HEK293 (cell line): ENCODE measurements at regions not wholly inside any gene's neighbourhood (a gene's known extent, or its start where the extent isn't known, plus 50 kb on each side); places are given as distances from the start of the nearest gene placed in this dataset.

Experiments
- CTCF ChIA-PET: fragments of 350-600 bp; formaldehyde crosslinking; extraction: SDS; loops from one replicate; lab custom pipeline; 2021; ENCODE audit warnings: antibody characterized with exemption; lab: Yijun Ruan, JAX
- POLR2A ChIA-PET: fragments of 300-600 bp; formaldehyde crosslinking; extraction: SDS; loops from one replicate; lab custom pipeline; 2020; ENCODE audit warnings: antibody characterized with exemption, inconsistent platforms; lab: Yijun Ruan, JAX
- H3K27ac ChIP-seq: fragments of 200-500 bp; sonication (Bioruptor generic); 2 replicates; pipeline ENCODE4 v1.5.1; 2014; ENCODE audit warnings: low read depth, low read length, control low read depth, inconsistent platforms; ENCODE audit errors: extremely low read depth
- H3K36me3 ChIP-seq, 2 experiments: fragments of 200-500 bp in 1 of 2; sonication (Bioruptor generic) in 1 of 2; 1 replicate in 1 of 2; 2 replicates in 1 of 2; pipeline ENCODE4 v1.5.1; 2014 to 2017; ENCODE audit warnings: inconsistent platforms in 2 of 2, low read length in 2 of 2; ENCODE audit not compliant: control insufficient read depth in 2 of 2, insufficient read depth in 1 of 2
- H3K4me1 ChIP-seq: fragments of 200-500 bp; sonication (Bioruptor generic); 2 replicates; pipeline ENCODE4 v1.5.1; 2014; ENCODE audit warnings: mild to moderate bottlenecking, low read length, inconsistent platforms; ENCODE audit not compliant: control insufficient read depth, insufficient read depth
- H3K4me3 ChIP-seq: 2 replicates; pipeline ENCODE4 v1.5.1; 2011; ENCODE audit warnings: low read depth, mild to moderate bottlenecking, control low read depth, low read length, moderate library complexity
- H3K9me3 ChIP-seq: fragments of 200-500 bp; sonication (Bioruptor generic); 2 replicates; pipeline ENCODE4 v1.5.1; 2014; ENCODE audit warnings: low read depth, low read length, inconsistent platforms; ENCODE audit not compliant: control insufficient read depth, insufficient read depth
- KLF8 ChIP-seq: fragments of 450-650 bp; formaldehyde crosslinking; IDR thresholded peaks from 2 replicates; pipeline ENCODE4 v1.5.1; 2016; ENCODE audit warnings: missing biosample characterization, missing genetic modification characterization
- ZBTB17 ChIP-seq: fragments of 450-650 bp; formaldehyde crosslinking; IDR thresholded peaks from 2 replicates; pipeline ENCODE4 v1.5.1; 2016; ENCODE audit warnings: missing biosample characterization, missing genetic modification characterization
- ZBTB20 ChIP-seq: fragments of 450-650 bp; formaldehyde crosslinking; IDR thresholded peaks from 2 replicates; pipeline ENCODE4 v1.5.1; 2016; ENCODE audit warnings: missing biosample characterization, missing genetic modification characterization
- ZFHX2 ChIP-seq: fragments of 450-650 bp; formaldehyde crosslinking; conservative IDR thresholded peaks from 2 replicates; pipeline ENCODE4 v1.5.1; 2016; ENCODE audit warnings: missing biosample characterization, missing genetic modification characterization
- ZNF112 ChIP-seq: fragments of 450-650 bp; formaldehyde crosslinking; IDR thresholded peaks from 2 replicates; pipeline ENCODE4 v1.5.0; 2017; ENCODE audit warnings: missing biosample characterization, missing genetic modification characterization
- ZNF146 ChIP-seq: fragments of 450-650 bp; formaldehyde crosslinking; IDR thresholded peaks from 2 replicates; pipeline ENCODE4 v1.5.1; 2016; ENCODE audit warnings: missing biosample characterization, missing genetic modification characterization
- ZNF16 ChIP-seq: fragments of 450-650 bp; formaldehyde crosslinking; IDR thresholded peaks from 2 replicates; pipeline ENCODE4 v1.5.1; 2016; ENCODE audit warnings: low read depth, missing biosample characterization, missing genetic modification characterization
- ZNF19 ChIP-seq: fragments of 450-650 bp; formaldehyde crosslinking; IDR thresholded peaks from 2 replicates; pipeline ENCODE4; 2016; ENCODE audit warnings: missing biosample characterization, missing genetic modification characterization, low read depth
- ZNF354C ChIP-seq: fragments of 450-650 bp; formaldehyde crosslinking; IDR thresholded peaks from 2 replicates; pipeline ENCODE4 v1.5.1; 2016; ENCODE audit warnings: missing biosample characterization, missing genetic modification characterization, low read depth, borderline replicate concordance
- ZNF658 ChIP-seq: fragments of 450-650 bp; formaldehyde crosslinking; IDR thresholded peaks from 2 replicates; pipeline ENCODE4; 2016; ENCODE audit warnings: missing biosample characterization, missing genetic modification characterization
- ZNF747 ChIP-seq: fragments of 450-650 bp; formaldehyde crosslinking; IDR thresholded peaks from 2 replicates; pipeline ENCODE4 v1.5.1; 2016; ENCODE audit warnings: missing biosample characterization, missing genetic modification characterization
- ZNF843 ChIP-seq: fragments of 450-650 bp; formaldehyde crosslinking; IDR thresholded peaks from 2 replicates; pipeline ENCODE4 v1.5.1; 2016; ENCODE audit warnings: missing biosample characterization, missing genetic modification characterization
- TF ChIP-seq, protein P1 (sequence below): fragments of 450-650 bp; formaldehyde crosslinking; IDR thresholded peaks from 2 replicates; pipeline ENCODE4; 2016; ENCODE audit warnings: missing biosample characterization, missing genetic modification characterization
- TF ChIP-seq, protein P2 (sequence below): fragments of 450-650 bp; formaldehyde crosslinking; IDR thresholded peaks from 2 replicates; pipeline ENCODE4 v1.5.1; 2016; ENCODE audit warnings: missing biosample characterization, missing genetic modification characterization
- TF ChIP-seq, protein P3 (sequence below): fragments of 450-650 bp; formaldehyde crosslinking; IDR thresholded peaks from 2 replicates; pipeline ENCODE4 v1.5.1; 2017; ENCODE audit warnings: missing biosample characterization, missing genetic modification characterization
- TF ChIP-seq, protein P4 (sequence below): fragments of 450-650 bp; formaldehyde crosslinking; IDR thresholded peaks from 2 replicates; pipeline ENCODE4 v1.5.1; 2016; ENCODE audit warnings: missing biosample characterization, missing genetic modification characterization, borderline replicate concordance
- TF ChIP-seq, protein P5 (sequence below): fragments of 450-650 bp; formaldehyde crosslinking; IDR thresholded peaks from 2 replicates; pipeline ENCODE4 v1.5.1; 2017; ENCODE audit warnings: missing biosample characterization, missing genetic modification characterization

DNA sequence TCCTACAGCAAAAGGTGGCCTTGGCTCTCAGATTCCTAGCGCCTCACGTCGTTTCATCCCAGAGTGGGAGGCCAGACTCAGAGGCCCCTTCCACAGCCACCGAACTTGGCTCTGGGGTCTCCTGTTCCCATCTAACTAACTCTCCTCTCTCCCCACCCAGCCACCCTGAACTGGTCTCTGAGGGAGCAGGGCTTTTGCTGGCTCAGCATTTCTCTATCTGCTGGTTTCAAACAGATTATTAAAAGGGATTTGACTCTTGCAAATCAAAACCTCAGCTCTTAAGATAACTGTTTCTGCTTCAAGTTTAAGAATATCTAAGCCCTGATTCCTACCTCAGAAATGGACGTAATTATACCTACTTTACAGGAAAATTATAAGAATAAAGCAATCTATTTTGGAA is 91.0 kb upstream of the ATP1B1 start:
- no peak overlapping the region for H3K27ac ChIP-seq
- no peaks in the 10 kb centered on the region for H3K9me3 ChIP-seq
- no peaks in the 10 kb centered on the region for H3K36me3 ChIP-seq
- H3K4me3 ChIP-seq: no peak overlapping the region
- ChIA-PET CTCF (no interaction called here), POLR2A (no interaction called here)
- no peaks in the 10 kb centered on the region for H3K4me1 ChIP-seq
- TF ChIP-seq ZNF19: no peak
- TF ChIP-seq ZBTB17: no peak
- TF ChIP-seq ZNF843 (tag by site-specific recombination): no peak
- no peak for TF ChIP-seq KLF8
- no peak for TF ChIP-seq ZNF112 (tag by site-specific recombination)
- TF ChIP-seq, protein P1, sequence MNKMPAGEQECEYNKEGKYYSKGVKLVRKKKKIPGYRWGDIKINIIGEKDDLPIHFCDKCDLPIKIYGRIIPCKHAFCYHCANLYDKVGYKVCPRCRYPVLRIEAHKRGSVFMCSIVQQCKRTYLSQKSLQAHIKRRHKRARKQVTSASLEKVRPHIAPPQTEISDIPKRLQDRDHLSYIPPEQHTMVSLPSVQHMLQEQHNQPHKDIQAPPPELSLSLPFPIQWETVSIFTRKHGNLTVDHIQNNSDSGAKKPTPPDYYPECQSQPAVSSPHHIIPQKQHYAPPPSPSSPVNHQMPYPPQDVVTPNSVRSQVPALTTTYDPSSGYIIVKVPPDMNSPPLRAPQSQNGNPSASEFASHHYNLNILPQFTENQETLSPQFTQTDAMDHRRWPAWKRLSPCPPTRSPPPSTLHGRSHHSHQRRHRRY (tag by site-specific recombination): no peak
- TF ChIP-seq ZNF354C (tag by site-specific recombination): no peak
- no peak for TF ChIP-seq ZNF658 (tag by site-specific recombination)
- no peak for TF ChIP-seq ZFHX2 (tag by site-specific recombination)
- TF ChIP-seq ZNF146 (tag by site-specific recombination): no peak

DNA sequence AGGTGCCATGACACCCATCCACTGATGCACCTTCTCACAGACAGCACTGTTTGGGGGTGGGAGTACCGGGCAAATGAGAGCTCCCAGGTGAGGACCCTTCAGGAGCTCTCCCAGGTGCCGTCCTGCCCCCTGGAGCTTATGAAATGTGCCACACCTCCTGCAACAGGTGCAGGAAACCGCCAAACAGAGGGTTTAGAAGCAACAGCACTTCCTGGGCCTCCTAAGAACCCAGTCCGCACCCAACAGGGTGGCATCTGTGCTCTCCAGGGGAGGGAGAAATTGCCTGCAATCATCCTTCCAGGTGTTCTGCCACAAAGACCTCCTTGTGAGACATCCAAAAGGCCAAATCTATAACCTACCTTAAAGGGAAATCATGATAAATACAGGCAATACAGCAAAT is 87.7 kb upstream of the ATP1B1 start:
- CTCF ChIA-PET: no interaction called here
- Histone ChIP-seq H3K9me3 (no peaks in the 10 kb centered on the region), H3K4me3 (no peak overlapping the region), H3K36me3 (no peaks in the 10 kb centered on the region), H3K4me1 (no peaks in the 10 kb centered on the region), H3K27ac (no peak overlapping the region)
- TF ChIP-seq, protein P2, sequence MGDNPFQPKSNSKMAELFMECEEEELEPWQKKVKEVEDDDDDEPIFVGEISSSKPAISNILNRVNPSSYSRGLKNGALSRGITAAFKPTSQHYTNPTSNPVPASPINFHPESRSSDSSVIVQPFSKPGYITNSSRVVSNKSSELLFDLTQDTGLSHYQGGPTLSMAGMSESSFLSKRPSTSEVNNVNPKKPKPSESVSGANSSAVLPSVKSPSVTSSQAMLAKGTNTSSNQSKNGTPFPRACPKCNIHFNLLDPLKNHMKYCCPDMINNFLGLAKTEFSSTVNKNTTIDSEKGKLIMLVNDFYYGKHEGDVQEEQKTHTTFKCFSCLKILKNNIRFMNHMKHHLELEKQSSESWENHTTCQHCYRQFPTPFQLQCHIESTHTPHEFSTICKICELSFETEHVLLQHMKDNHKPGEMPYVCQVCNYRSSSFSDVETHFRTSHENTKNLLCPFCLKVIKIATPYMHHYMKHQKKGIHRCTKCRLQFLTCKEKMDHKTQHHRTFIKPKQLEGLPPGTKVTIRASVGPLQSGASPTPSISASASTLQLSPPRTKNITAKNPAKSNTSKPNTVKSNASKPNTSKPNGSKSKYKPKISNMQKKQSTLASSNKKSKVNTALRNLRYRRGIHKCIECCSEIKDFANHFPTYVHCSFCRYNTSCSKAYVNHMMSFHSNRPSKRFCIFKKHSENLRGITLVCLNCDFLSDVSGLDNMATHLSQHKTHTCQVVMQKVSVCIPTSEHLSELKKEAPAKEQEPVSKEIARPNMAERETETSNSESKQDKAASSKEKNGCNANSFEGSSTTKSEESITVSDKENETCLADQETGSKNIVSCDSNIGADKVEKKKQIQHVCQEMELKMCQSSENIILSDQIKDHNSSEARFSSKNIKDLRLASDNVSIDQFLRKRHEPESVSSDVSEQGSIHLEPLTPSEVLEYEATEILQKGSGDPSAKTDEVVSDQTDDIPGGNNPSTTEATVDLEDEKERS (tag by site-specific recombination): no peak
- TF ChIP-seq ZNF16: no peak
- TF ChIP-seq ZNF843 (tag by site-specific recombination): no peak
- TF ChIP-seq, protein P3, sequence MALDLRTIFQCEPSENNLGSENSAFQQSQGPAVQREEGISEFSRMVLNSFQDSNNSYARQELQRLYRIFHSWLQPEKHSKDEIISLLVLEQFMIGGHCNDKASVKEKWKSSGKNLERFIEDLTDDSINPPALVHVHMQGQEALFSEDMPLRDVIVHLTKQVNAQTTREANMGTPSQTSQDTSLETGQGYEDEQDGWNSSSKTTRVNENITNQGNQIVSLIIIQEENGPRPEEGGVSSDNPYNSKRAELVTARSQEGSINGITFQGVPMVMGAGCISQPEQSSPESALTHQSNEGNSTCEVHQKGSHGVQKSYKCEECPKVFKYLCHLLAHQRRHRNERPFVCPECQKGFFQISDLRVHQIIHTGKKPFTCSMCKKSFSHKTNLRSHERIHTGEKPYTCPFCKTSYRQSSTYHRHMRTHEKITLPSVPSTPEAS (tag by site-specific recombination): no peak
- TF ChIP-seq, protein P4, sequence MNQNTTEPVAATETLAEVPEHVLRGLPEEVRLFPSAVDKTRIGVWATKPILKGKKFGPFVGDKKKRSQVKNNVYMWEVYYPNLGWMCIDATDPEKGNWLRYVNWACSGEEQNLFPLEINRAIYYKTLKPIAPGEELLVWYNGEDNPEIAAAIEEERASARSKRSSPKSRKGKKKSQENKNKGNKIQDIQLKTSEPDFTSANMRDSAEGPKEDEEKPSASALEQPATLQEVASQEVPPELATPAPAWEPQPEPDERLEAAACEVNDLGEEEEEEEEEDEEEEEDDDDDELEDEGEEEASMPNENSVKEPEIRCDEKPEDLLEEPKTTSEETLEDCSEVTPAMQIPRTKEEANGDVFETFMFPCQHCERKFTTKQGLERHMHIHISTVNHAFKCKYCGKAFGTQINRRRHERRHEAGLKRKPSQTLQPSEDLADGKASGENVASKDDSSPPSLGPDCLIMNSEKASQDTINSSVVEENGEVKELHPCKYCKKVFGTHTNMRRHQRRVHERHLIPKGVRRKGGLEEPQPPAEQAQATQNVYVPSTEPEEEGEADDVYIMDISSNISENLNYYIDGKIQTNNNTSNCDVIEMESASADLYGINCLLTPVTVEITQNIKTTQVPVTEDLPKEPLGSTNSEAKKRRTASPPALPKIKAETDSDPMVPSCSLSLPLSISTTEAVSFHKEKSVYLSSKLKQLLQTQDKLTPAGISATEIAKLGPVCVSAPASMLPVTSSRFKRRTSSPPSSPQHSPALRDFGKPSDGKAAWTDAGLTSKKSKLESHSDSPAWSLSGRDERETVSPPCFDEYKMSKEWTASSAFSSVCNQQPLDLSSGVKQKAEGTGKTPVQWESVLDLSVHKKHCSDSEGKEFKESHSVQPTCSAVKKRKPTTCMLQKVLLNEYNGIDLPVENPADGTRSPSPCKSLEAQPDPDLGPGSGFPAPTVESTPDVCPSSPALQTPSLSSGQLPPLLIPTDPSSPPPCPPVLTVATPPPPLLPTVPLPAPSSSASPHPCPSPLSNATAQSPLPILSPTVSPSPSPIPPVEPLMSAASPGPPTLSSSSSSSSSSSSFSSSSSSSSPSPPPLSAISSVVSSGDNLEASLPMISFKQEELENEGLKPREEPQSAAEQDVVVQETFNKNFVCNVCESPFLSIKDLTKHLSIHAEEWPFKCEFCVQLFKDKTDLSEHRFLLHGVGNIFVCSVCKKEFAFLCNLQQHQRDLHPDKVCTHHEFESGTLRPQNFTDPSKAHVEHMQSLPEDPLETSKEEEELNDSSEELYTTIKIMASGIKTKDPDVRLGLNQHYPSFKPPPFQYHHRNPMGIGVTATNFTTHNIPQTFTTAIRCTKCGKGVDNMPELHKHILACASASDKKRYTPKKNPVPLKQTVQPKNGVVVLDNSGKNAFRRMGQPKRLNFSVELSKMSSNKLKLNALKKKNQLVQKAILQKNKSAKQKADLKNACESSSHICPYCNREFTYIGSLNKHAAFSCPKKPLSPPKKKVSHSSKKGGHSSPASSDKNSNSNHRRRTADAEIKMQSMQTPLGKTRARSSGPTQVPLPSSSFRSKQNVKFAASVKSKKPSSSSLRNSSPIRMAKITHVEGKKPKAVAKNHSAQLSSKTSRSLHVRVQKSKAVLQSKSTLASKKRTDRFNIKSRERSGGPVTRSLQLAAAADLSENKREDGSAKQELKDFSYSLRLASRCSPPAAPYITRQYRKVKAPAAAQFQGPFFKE: no peak
- TF ChIP-seq, protein P5, sequence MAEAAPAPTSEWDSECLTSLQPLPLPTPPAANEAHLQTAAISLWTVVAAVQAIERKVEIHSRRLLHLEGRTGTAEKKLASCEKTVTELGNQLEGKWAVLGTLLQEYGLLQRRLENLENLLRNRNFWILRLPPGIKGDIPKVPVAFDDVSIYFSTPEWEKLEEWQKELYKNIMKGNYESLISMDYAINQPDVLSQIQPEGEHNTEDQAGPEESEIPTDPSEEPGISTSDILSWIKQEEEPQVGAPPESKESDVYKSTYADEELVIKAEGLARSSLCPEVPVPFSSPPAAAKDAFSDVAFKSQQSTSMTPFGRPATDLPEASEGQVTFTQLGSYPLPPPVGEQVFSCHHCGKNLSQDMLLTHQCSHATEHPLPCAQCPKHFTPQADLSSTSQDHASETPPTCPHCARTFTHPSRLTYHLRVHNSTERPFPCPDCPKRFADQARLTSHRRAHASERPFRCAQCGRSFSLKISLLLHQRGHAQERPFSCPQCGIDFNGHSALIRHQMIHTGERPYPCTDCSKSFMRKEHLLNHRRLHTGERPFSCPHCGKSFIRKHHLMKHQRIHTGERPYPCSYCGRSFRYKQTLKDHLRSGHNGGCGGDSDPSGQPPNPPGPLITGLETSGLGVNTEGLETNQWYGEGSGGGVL (tag by site-specific recombination): no peak
- TF ChIP-seq ZNF747: no peak
- no peak for TF ChIP-seq ZBTB20 (tag by site-specific recombination)
- TF ChIP-seq, all 188 proteins: peak for 0
- POLR2A ChIA-PET: interaction anchor here (1.2 kb wide), 1 partner anchor 15 kb away, joined by 4 read pairs; no protein-coding TSS in a partner anchor
